PC-9 (cell line): ENCODE measurements at regions not wholly inside any gene's neighbourhood (a gene's known extent, or its start where the extent isn't known, plus 50 kb on each side); places are given as distances from the start of the nearest gene placed in this dataset.

ENCODE experiments used
- BruUV-seq: library from RNA; stranded (reverse); fragments of 400-500 nt; replicated peaks from 2 replicates; lab custom pipeline; 2021; lab: Mats Ljungman, UMichigan
- CTCF ChIA-PET: fragments of 300-600 bp; sonication (Branson Sonifier 250); formaldehyde crosslinking; loops from one replicate; lab custom pipeline; 2022; ENCODE audit warnings: antibody characterized with exemption; lab: Charles Lee
- POLR2A ChIA-PET: fragments of 300-600 bp; sonication (Branson Sonifier 250); formaldehyde crosslinking; loops from one replicate; lab custom pipeline; 2022; ENCODE audit warnings: antibody characterized with exemption; ENCODE audit not compliant: unreplicated experiment; lab: Charles Lee
- DNase-seq, 2 experiments: peaks; one replicate each; pipeline versions ENCODE4 v3.0.0 to v3.0.0-alpha.2; 2015 to 2022; ENCODE audit warnings: mixed read lengths in 1 of 2
- H2AFZ ChIP-seq: fragments of 200-600 bp; sonication (generic); 2 replicates; pipeline ENCODE4 v1.8.1; 2017; ENCODE audit warnings: antibody characterized with exemption
- H3F3A ChIP-seq: fragments of 200-600 bp; sonication (generic); 2 replicates; pipeline ENCODE4 v1.8.1; 2017; ENCODE audit warnings: antibody characterized with exemption, mild to moderate bottlenecking, low read depth; ENCODE audit not compliant: insufficient read depth
- H3K27ac ChIP-seq: fragments of 200-600 bp; sonication (generic); 2 replicates; pipeline ENCODE4 v1.6.1; 2016; ENCODE audit warnings: mixed run types
- H3K27me3 ChIP-seq: fragments of 200-600 bp; sonication (generic); 2 replicates; pipeline ENCODE4 v1.6.1; 2016; ENCODE audit warnings: low read depth, mixed run types; ENCODE audit not compliant: insufficient read depth
- H3K36me3 ChIP-seq: fragments of 200-600 bp; sonication (generic); 2 replicates; pipeline ENCODE4 v1.6.1; 2016; ENCODE audit warnings: low read depth, mixed run types
- H3K4me1 ChIP-seq: fragments of 200-600 bp; sonication (generic); replicated peaks from 2 replicates; pipeline ENCODE4 v1.6.1; 2016; ENCODE audit warnings: mixed run types; ENCODE audit not compliant: insufficient read depth
- H3K4me2 ChIP-seq: fragments of 200-600 bp; sonication (generic); 2 replicates; pipeline ENCODE4 v1.6.1; 2017; ENCODE audit warnings: mixed run types
- H3K4me3 ChIP-seq: fragments of 200-600 bp; sonication (generic); 2 replicates; pipeline ENCODE4 v1.6.1; 2016; ENCODE audit warnings: mixed run types
- H3K79me2 ChIP-seq: fragments of 200-600 bp; sonication (generic); 2 replicates; pipeline ENCODE4 v1.6.1; 2017; ENCODE audit warnings: low read depth, mixed run types
- H3K9me2 ChIP-seq: fragments of 200-600 bp; sonication (generic); 2 replicates; pipeline ENCODE4 v1.8.1; 2017; ENCODE audit warnings: mild to moderate bottlenecking; ENCODE audit not compliant: insufficient read depth
- H3K9me3 ChIP-seq: fragments of 200-600 bp; sonication (generic); 2 replicates; pipeline ENCODE4 v1.8.1; 2016; ENCODE audit warnings: low read depth; ENCODE audit not compliant: insufficient read depth
- H4K20me1 ChIP-seq: fragments of 200-600 bp; sonication (generic); 2 replicates; pipeline ENCODE4 v1.8.1; 2017; ENCODE audit not compliant: insufficient read depth
- CTCF ChIP-seq: fragments of 200-600 bp; sonication (generic); conservative IDR thresholded peaks from 2 replicates; pipeline ENCODE4 v1.6.1; 2017; ENCODE audit warnings: mixed run types, antibody characterized with exemption, mild to moderate bottlenecking, moderate library complexity
- EZH2 ChIP-seq: fragments of 200-600 bp; sonication (generic); IDR thresholded peaks from 2 replicates; pipeline ENCODE4 v1.8.0; 2017; ENCODE audit warnings: antibody characterized with exemption, low read depth
- intact Hi-C: fragments of 100-400 bp; cut with micrococcal nuclease; formaldehyde crosslinking; loops from one replicate; pipeline ENCODE4 v1.10.0; 2022; ENCODE audit not compliant: unreplicated experiment

DNA sequence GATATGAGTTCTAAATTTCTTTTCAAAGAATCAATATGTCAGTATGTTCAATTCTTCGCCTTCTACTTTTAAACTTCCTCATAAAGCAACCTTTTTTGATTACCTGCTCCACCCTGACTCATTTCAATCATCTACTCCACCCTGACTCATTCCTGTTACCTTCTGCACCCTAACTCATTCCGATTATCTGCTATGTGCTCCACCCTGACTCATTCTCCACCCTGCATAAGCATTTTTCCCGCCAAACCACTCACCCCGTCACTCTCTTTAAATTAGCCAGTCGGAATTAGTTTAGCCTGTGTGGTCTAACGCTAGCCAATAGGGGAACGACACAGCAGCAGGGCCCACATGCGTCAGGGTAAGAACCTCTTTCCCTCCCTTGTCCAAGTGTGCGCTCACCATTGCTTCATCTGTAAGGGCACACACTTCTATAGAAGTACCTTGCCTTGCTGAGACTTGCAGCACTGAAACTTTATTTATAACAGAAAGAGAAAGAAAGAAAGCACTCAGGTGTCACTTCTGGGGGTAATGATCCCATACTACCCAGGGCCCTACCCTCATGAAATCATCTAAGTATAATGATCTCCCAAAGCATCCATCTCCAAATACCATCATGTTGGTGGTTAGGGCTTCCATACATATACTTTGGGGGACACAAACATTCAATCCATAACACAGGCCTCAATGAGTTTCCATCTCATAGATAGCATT, 875.2 kb downstream of the RAPGEF2 start:
- DNase-seq = no peak
- Histone ChIP-seq H3F3A (no peaks in the 10 kb centered on the region), H3K27me3 (no peaks in the 10 kb centered on the region), H3K36me3 (no peaks in the 10 kb centered on the region), H3K27ac (no peak overlapping the region), H4K20me1 (no peaks in the 10 kb centered on the region), H3K9me3 (no peaks in the 10 kb centered on the region), H2AFZ (no peak overlapping the region), H3K4me2 (no peak overlapping the region), H3K9me2 (0 out of 2 replicates have a peak, but pooled peaks cover 4% of the 10 kb centered on the region), H3K4me3 (no peak overlapping the region), H3K79me2 (no peaks in the 10 kb centered on the region), H3K4me1 (no peaks in the 10 kb centered on the region)
- TF ChIP-seq CTCF (no peak), EZH2 (no peak)
- no TSS peak for BruUV-seq
- ChIA-PET CTCF (no interaction called here), POLR2A (no interaction called here)
- intact Hi-C loops = no loop called here

DNA sequence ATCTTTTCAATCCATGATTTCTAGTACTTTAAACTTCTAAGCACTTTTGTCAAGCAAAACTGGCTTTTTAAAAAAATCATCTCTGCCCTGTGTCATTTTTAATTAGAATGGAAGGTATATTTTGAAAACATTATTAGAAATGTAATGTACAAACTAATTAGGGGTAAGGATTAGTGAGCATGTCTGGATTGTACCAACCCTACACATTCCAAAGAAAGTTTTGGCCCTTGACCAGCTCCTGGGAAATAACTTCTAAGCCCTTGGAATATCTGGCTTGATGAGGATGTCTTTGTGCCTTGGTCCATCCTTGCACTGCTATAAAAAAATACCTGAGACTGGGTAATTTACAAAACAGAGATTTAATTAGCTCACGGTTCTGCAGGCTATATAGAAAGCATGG, 876.5 kb downstream of the RAPGEF2 start:
- H3K4me1 ChIP-seq = no peaks in the 10 kb centered on the region
- no peak overlapping the region for H3K27ac ChIP-seq
- H3K36me3 ChIP-seq = no peaks in the 10 kb centered on the region
- H3K9me2 ChIP-seq = 0 out of 2 replicates have a peak, but pooled peaks cover 4% of the 10 kb centered on the region
- no peak overlapping the region for H3K4me3 ChIP-seq
- no peak for TF ChIP-seq CTCF
- no peak for TF ChIP-seq EZH2
- ChIA-PET POLR2A (no interaction called here), CTCF (no interaction called here)
- H3K4me2 ChIP-seq = no peak overlapping the region
- H3K27me3 ChIP-seq = no peaks in the 10 kb centered on the region
- H2AFZ ChIP-seq = no peak overlapping the region
- no TSS peak for BruUV-seq
- no peaks in the 10 kb centered on the region for H3F3A ChIP-seq
- no peak for DNase-seq
- no peaks in the 10 kb centered on the region for H3K79me2 ChIP-seq
- no peaks in the 10 kb centered on the region for H4K20me1 ChIP-seq
- H3K9me3 ChIP-seq = no peaks in the 10 kb centered on the region
- intact Hi-C loops = no loop called here

DNA sequence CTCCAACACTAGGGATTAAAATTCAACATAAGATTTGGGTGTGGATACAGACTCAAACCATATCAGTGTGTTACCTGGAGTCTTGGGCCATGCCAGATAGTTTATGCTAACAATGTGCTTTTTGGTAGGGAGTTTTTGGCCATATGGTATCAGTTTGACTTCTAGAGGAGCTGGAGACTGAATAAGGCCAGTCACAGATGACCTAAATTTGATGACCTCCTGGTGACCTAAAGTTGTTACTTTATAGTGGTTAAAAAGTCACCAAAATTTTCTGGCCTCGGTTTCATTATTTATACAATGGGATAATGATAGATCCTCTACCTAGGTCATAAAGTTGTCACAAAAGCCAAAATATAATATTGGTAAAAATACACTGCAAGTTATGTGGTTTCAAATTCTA, 877.1 kb downstream of the RAPGEF2 start:
- H3K36me3 ChIP-seq = no peaks in the 10 kb centered on the region
- H3K4me2 ChIP-seq = no peak overlapping the region
- CTCF ChIA-PET = no interaction called here
- DNase-seq = no peak
- H3K9me2 ChIP-seq = 0 out of 2 replicates have a peak, but pooled peaks cover 4% of the 10 kb centered on the region
- BruUV-seq = no TSS peak
- H3F3A ChIP-seq = no peaks in the 10 kb centered on the region
- no peaks in the 10 kb centered on the region for H3K9me3 ChIP-seq
- POLR2A ChIA-PET = no interaction called here
- H3K27me3 ChIP-seq = no peaks in the 10 kb centered on the region
- no peaks in the 10 kb centered on the region for H4K20me1 ChIP-seq
- no peak for TF ChIP-seq EZH2
- TF ChIP-seq CTCF = no peak
- no peak overlapping the region for H3K4me3 ChIP-seq
- H3K79me2 ChIP-seq = no peaks in the 10 kb centered on the region
- intact Hi-C loops = no loop called here
- H2AFZ ChIP-seq = no peak overlapping the region
- no peaks in the 10 kb centered on the region for H3K4me1 ChIP-seq
- H3K27ac ChIP-seq = no peak overlapping the region
